GM21737 (cell line): ENCODE measurements at regions not wholly inside any gene's neighbourhood (a gene's known extent, or its start where the extent isn't known, plus 50 kb on each side); places are given as distances from the start of the nearest gene placed in this dataset.

Experiments used
- ATAC-seq: cut with Tn5 transposase; IDR thresholded peaks from one replicate; pipeline ENCODE4 v1.9.1; 2021; ENCODE audit warnings: mild to moderate bottlenecking, moderate library complexity; ENCODE audit not compliant: unreplicated experiment

GRCh38 chr2:237264480-237265219 lies 149.3 kb downstream of the COL6A3 start:
- no peak for ATAC-seq

- no peak for ATAC-seq
Measured at GRCh38 chr2:237268004-237268708, 145.8 kb downstream of the COL6A3 start.

- ATAC-seq: no peak
Measured at GRCh38 chr2:237269138-237269875, 144.7 kb downstream of the COL6A3 start.

- no peak for ATAC-seq
Measured at GRCh38 chr2:237270520-237270919, 143.4 kb downstream of the COL6A3 start.

GRCh38 chr2:237271698-237272652 lies 142.0 kb downstream of the COL6A3 start:
- ATAC-seq: no peak
